ENCODE measurements at regions not wholly inside any gene's neighbourhood (a gene's known extent, or its start where the extent isn't known, plus 50 kb on each side); places are given as distances from the start of the nearest gene placed in this dataset.
A peak's percentile ranks its signal among the peaks of the same experiment; 100 is the strongest.

- ATAC-seq (ENCODE audit: insufficient read depth, low FRiP score) (no peak), DNase-seq (peak in 2 of 3 donors; percentile 12 to 21)
- Histone ChIP-seq H3K27ac (ENCODE audit: low read depth in 1 of 2, low read length in 1 of 2) (no peak overlapping the region), H3K9ac (ENCODE audit: insufficient read depth in 1 of 2, low read length in 2 of 2) (no peak overlapping the region), H3K36me3 (ENCODE audit: control insufficient read depth in 4 of 4, insufficient read depth in 4 of 4, low read length in 4 of 4) (no peaks in the 10 kb centered on the region), H3K9me3 (ENCODE audit: control insufficient read depth in 4 of 4, insufficient read depth in 3 of 4, low read length in 3 of 4) (no peaks in the 10 kb centered on the region), H3K4me1 (ENCODE audit: control insufficient read depth in 5 of 5, insufficient read depth in 5 of 5, low read length in 5 of 5) (no peaks in the 10 kb centered on the region), H3K4me3 (no peak overlapping the region), H3K27me3 (ENCODE audit: control insufficient read depth in 3 of 3, insufficient read depth in 3 of 3, low read length in 2 of 3) (peaks cover 0 to 24% (median 12%) of the 10 kb centered on the region in 3 donors)
- no peak for TF ChIP-seq CTCF (IDR thresholded peaks at IDR 0.05; ENCODE audit: control extremely low read depth, extremely low read depth)
- WGBS, 2 donors = 64 to 73% methylated on average over 4 of the region's 4 CpGs
Observed at GRCh38 chrX:42248226-42248625, 324.9 kb upstream of the CASK start.

- H3K9me3 ChIP-seq (ENCODE audit: control insufficient read depth in 4 of 4, insufficient read depth in 3 of 4, low read length in 3 of 4) = no peaks in the 10 kb centered on the region
- no peak for TF ChIP-seq CTCF (IDR thresholded peaks at IDR 0.05; ENCODE audit: control extremely low read depth, extremely low read depth)
- no peak for ATAC-seq (ENCODE audit: insufficient read depth, low FRiP score)
- H3K9ac ChIP-seq (ENCODE audit: insufficient read depth in 1 of 2, low read length in 2 of 2) = no peak overlapping the region
- peaks cover 0 to 24% (median 12%) of the 10 kb centered on the region in 3 donors for H3K27me3 ChIP-seq (ENCODE audit: control insufficient read depth in 3 of 3, insufficient read depth in 3 of 3, low read length in 2 of 3)
- DNase-seq = peak in 1 of 3 donors; percentile 28
- peak overlapping the region in 1 of 2 donors; percentile 10 for H3K27ac ChIP-seq (ENCODE audit: low read depth in 1 of 2, low read length in 1 of 2)
- no peaks in the 10 kb centered on the region for H3K4me1 ChIP-seq (ENCODE audit: control insufficient read depth in 5 of 5, insufficient read depth in 5 of 5, low read length in 5 of 5)
- H3K36me3 ChIP-seq (ENCODE audit: control insufficient read depth in 4 of 4, insufficient read depth in 4 of 4, low read length in 4 of 4) = no peaks in the 10 kb centered on the region
- H3K4me3 ChIP-seq = no peak overlapping the region
- WGBS, 2 donors = 42 to 53% methylated on average over 6 of the region's 6 CpGs
Observed at GRCh38 chrX:42247241-42247640, 323.9 kb upstream of the CASK start.

- H3K9ac ChIP-seq (ENCODE audit: insufficient read depth in 1 of 2, low read length in 2 of 2) = no peak overlapping the region
- TF ChIP-seq CTCF (IDR thresholded peaks at IDR 0.05; ENCODE audit: control extremely low read depth, extremely low read depth) = no peak
- 21 to 39% methylated on average over 7 of the region's 7 CpGs for WGBS, 2 donors
- peak; percentile 55 to 70 (median 58) for DNase-seq
- H3K9me3 ChIP-seq (ENCODE audit: control insufficient read depth in 4 of 4, insufficient read depth in 3 of 4, low read length in 3 of 4) = no peaks in the 10 kb centered on the region
- H3K27me3 ChIP-seq (ENCODE audit: control insufficient read depth in 3 of 3, insufficient read depth in 3 of 3, low read length in 2 of 3) = peaks cover 0 to 24% (median 12%) of the 10 kb centered on the region in 3 donors
- no peak overlapping the region for H3K27ac ChIP-seq (ENCODE audit: low read depth in 1 of 2, low read length in 1 of 2)
- H3K4me1 ChIP-seq (ENCODE audit: control insufficient read depth in 5 of 5, insufficient read depth in 5 of 5, low read length in 5 of 5) = no peaks in the 10 kb centered on the region
- no peak for ATAC-seq (ENCODE audit: insufficient read depth, low FRiP score)
- H3K4me3 ChIP-seq = no peak overlapping the region
- H3K36me3 ChIP-seq (ENCODE audit: control insufficient read depth in 4 of 4, insufficient read depth in 4 of 4, low read length in 4 of 4) = no peaks in the 10 kb centered on the region
Observed at GRCh38 chrX:42246814-42247213, 323.5 kb upstream of the CASK start.

GRCh38 chrX:42242004-42242403, 318.6 kb upstream of the CASK start:
- H3K4me1 ChIP-seq (ENCODE audit: control insufficient read depth in 5 of 5, insufficient read depth in 5 of 5, low read length in 5 of 5) = peaks cover 0 to 4% (median 0%) of the 10 kb centered on the region in 5 donors
- H3K4me3 ChIP-seq = no peak overlapping the region
- no peak overlapping the region for H3K27ac ChIP-seq (ENCODE audit: low read depth in 1 of 2, low read length in 1 of 2)
- WGBS, 2 donors = 63 to 86% methylated on average over 6 of the region's 6 CpGs
- no peak overlapping the region for H3K9ac ChIP-seq (ENCODE audit: insufficient read depth in 1 of 2, low read length in 2 of 2)
- TF ChIP-seq CTCF (IDR thresholded peaks at IDR 0.05; ENCODE audit: control extremely low read depth, extremely low read depth) = no peak
- no peaks in the 10 kb centered on the region for H3K36me3 ChIP-seq (ENCODE audit: control insufficient read depth in 4 of 4, insufficient read depth in 4 of 4, low read length in 4 of 4)
- peaks cover 0 to 2% (median 0%) of the 10 kb centered on the region in 4 donors for H3K9me3 ChIP-seq (ENCODE audit: control insufficient read depth in 4 of 4, insufficient read depth in 3 of 4, low read length in 3 of 4)
- no peak for ATAC-seq (ENCODE audit: insufficient read depth, low FRiP score)
- DNase-seq = peak in 1 of 3 donors; percentile 19
- H3K27me3 ChIP-seq (ENCODE audit: control insufficient read depth in 3 of 3, insufficient read depth in 3 of 3, low read length in 2 of 3) = peaks cover 0 to 12% (median 11%) of the 10 kb centered on the region in 3 donors
